H9 (cell line): ENCODE measurements at regions not wholly inside any gene's neighbourhood (a gene's known extent, or its start where the extent isn't known, plus 50 kb on each side); places are given as distances from the start of the nearest gene placed in this dataset.
A peak's percentile ranks its signal among the peaks of the same experiment; 100 is the strongest.

Source experiments
- DNase-seq: peaks from one replicate; pipeline ENCODE4 v3.0.0-alpha.2; 2017
- H2AFZ ChIP-seq: one replicate; pipeline ENCODE4 v1.6.1; 2013; ENCODE audit warnings: mild to moderate bottlenecking, low read length, control low read depth, moderate library complexity
- H2AK5ac ChIP-seq: 2 replicates; pipeline ENCODE4 v1.6.1; 2013; ENCODE audit warnings: low read length, control low read depth, mixed read lengths; ENCODE audit not compliant: insufficient read length
- H2BK120ac ChIP-seq: one replicate; pipeline ENCODE4 v1.6.1; 2013; ENCODE audit warnings: low read depth, mild to moderate bottlenecking, low read length, control low read depth, inconsistent platforms; ENCODE audit not compliant: poor library complexity, severe bottlenecking
- H2BK12ac ChIP-seq: 2 replicates; pipeline ENCODE4 v1.6.1; 2013; ENCODE audit warnings: low read length, control low read depth, mixed read lengths, low read depth; ENCODE audit not compliant: insufficient read length
- H2BK15ac ChIP-seq: 2 replicates; pipeline ENCODE4 v1.6.1; 2013; ENCODE audit warnings: low read depth, low read length, control low read depth
- H2BK20ac ChIP-seq: one replicate; pipeline ENCODE4 v1.6.1; 2013; ENCODE audit warnings: low read depth, mild to moderate bottlenecking, low read length, control low read depth, inconsistent platforms; ENCODE audit not compliant: poor library complexity, severe bottlenecking
- H2BK5ac ChIP-seq: 2 replicates; pipeline ENCODE4 v1.6.1; 2013; ENCODE audit warnings: low read length, control low read depth, mixed read lengths; ENCODE audit not compliant: insufficient read length
- H3K14ac ChIP-seq: 2 replicates; pipeline ENCODE4 v1.6.1; 2013; ENCODE audit warnings: low read length, control low read depth; ENCODE audit not compliant: insufficient read depth
- H3K18ac ChIP-seq: 2 replicates; pipeline ENCODE4 v1.6.1; 2013; ENCODE audit warnings: low read depth, mild to moderate bottlenecking, mixed read lengths, low read length, control low read depth; ENCODE audit not compliant: insufficient read length
- H3K23ac ChIP-seq: 2 replicates; pipeline ENCODE4 v1.6.1; 2013; ENCODE audit warnings: low read length, control low read depth, mixed read lengths, low read depth; ENCODE audit not compliant: insufficient read length
- H3K23me2 ChIP-seq: 2 replicates; pipeline ENCODE4 v1.6.1; 2013; ENCODE audit warnings: low read depth, mild to moderate bottlenecking, mixed read lengths, low read length, control low read depth; ENCODE audit not compliant: insufficient read length, poor library complexity, severe bottlenecking
- H3K27ac ChIP-seq: 2 replicates; pipeline ENCODE4 v1.5.1; 2013; ENCODE audit warnings: low read length, control low read depth, mixed read lengths, low read depth; ENCODE audit not compliant: insufficient read length
- H3K27me3 ChIP-seq: 2 replicates; pipeline ENCODE4 v1.6.1; 2013; ENCODE audit warnings: low read length, control low read depth, inconsistent platforms; ENCODE audit not compliant: insufficient read depth
- H3K4ac ChIP-seq: 2 replicates; pipeline ENCODE4 v1.6.1; 2013; ENCODE audit warnings: low read depth, mild to moderate bottlenecking, control low read depth, inconsistent platforms, low read length, moderate library complexity
- H3K4me1 ChIP-seq: 2 replicates; pipeline ENCODE4 v1.6.1; 2013; ENCODE audit warnings: low read length, control low read depth, inconsistent platforms; ENCODE audit not compliant: insufficient read depth
- H3K4me2 ChIP-seq: 2 replicates; pipeline ENCODE4 v1.6.1; 2013; ENCODE audit warnings: low read length, control low read depth, mixed read lengths; ENCODE audit not compliant: insufficient read length, insufficient read depth
- H3K56ac ChIP-seq: 2 replicates; pipeline ENCODE4 v1.6.1; 2013; ENCODE audit warnings: low read depth, mild to moderate bottlenecking, mixed read lengths, low read length, control low read depth; ENCODE audit not compliant: insufficient read length
- H3K79me1 ChIP-seq: 2 replicates; pipeline ENCODE4 v1.6.1; 2013; ENCODE audit warnings: low read depth, mild to moderate bottlenecking, moderate library complexity, low read length, control low read depth, inconsistent platforms; ENCODE audit not compliant: insufficient read depth, poor library complexity, severe bottlenecking
- H3K79me2 ChIP-seq: 2 replicates; pipeline ENCODE4 v1.6.1; 2013; ENCODE audit warnings: low read length, control low read depth, inconsistent platforms; ENCODE audit not compliant: insufficient read depth
- H3K9ac ChIP-seq: 2 replicates; pipeline ENCODE4 v1.6.1; 2013; ENCODE audit warnings: low read length, control low read depth, mixed read lengths; ENCODE audit not compliant: insufficient read length; ENCODE audit errors: extremely low read depth
- H3K9me3 ChIP-seq: one replicate; pipeline ENCODE4 v1.6.1; 2013; ENCODE audit warnings: low read depth, low read length, inconsistent platforms; ENCODE audit not compliant: control insufficient read depth
- H3T11ph ChIP-seq: one replicate; pipeline ENCODE4 v1.6.1; 2013; ENCODE audit warnings: mild to moderate bottlenecking, low read length, control low read depth, inconsistent platforms
- H4K20me1 ChIP-seq: one replicate; pipeline ENCODE4 v1.6.1; 2013; ENCODE audit not compliant: control insufficient read depth, insufficient read length, insufficient read depth
- H4K5ac ChIP-seq: 2 replicates; pipeline ENCODE4 v1.6.1; 2013; ENCODE audit warnings: low read depth, mild to moderate bottlenecking, mixed read lengths, low read length, control low read depth; ENCODE audit not compliant: insufficient read length
- H4K8ac ChIP-seq: replicated peaks from 2 replicates; pipeline ENCODE4 v1.6.1; 2013; ENCODE audit warnings: low read length, control low read depth, mixed read lengths, low read depth; ENCODE audit not compliant: insufficient read length
- H4K91ac ChIP-seq: 2 replicates; pipeline ENCODE4 v1.6.1; 2013; ENCODE audit warnings: low read depth, mild to moderate bottlenecking, moderate library complexity, mixed read lengths, low read length, control low read depth; ENCODE audit not compliant: insufficient read length
- H3K27ac Mint-ChIP-seq, 3 experiments: 2 replicates in 2 of 3; 3 replicates in 1 of 3; pipeline ENCODE4 v1.8.0; 2020 to 2021; ENCODE audit warnings: mixed read lengths in 3 of 3, mild to moderate bottlenecking in 1 of 3, moderate library complexity in 1 of 3
- H3K27me3 Mint-ChIP-seq: 2 replicates; pipeline ENCODE4 v1.8.0; 2021; ENCODE audit warnings: low read depth, mild to moderate bottlenecking, moderate library complexity, mixed read lengths
- H3K36me3 Mint-ChIP-seq, 3 experiments: 2 replicates in 2 of 3; 3 replicates in 1 of 3; pipeline ENCODE4 v1.8.0; 2020 to 2021; ENCODE audit warnings: low read depth in 3 of 3, mixed read lengths in 3 of 3; ENCODE audit not compliant: insufficient read depth in 1 of 3
- H3K4me1 Mint-ChIP-seq, 2 experiments: 2 replicates each; pipeline ENCODE4 v1.8.0; 2020; ENCODE audit warnings: mixed read lengths in 2 of 2
- H3K4me3 Mint-ChIP-seq, 2 experiments: 2 replicates in 1 of 2; 3 replicates in 1 of 2; pipeline ENCODE4 v1.8.0; 2020 to 2021; ENCODE audit warnings: mild to moderate bottlenecking in 2 of 2, mixed read lengths in 2 of 2, moderate library complexity in 1 of 2
- H3K9me3 Mint-ChIP-seq, 2 experiments: 2 replicates in 1 of 2; 3 replicates in 1 of 2; pipeline ENCODE4 v1.8.0; 2020; ENCODE audit warnings: mild to moderate bottlenecking in 2 of 2, mixed read lengths in 2 of 2, moderate library complexity in 1 of 2
- CTCF ChIP-seq: fragments of 200-600 bp; sonication (generic); conservative IDR thresholded peaks from 3 replicates; pipeline ENCODE4 v1.8.0; 2021; ENCODE audit warnings: antibody characterized with exemption, mild to moderate bottlenecking
- WGBS: extraction: QIAGEN DNeasy Blood & Tissue Kit; methylation state at CpG from one replicate; pipeline ENCODE4 v1.1.7; 2013; ENCODE audit warnings: missing lambda C conversion rate, low lambda C conversion rate, mixed read lengths; ENCODE audit not compliant: insufficient read length; ENCODE audit errors: extremely low coverage; 5-methylcytosine and 5-hydroxymethylcytosine counted together

GRCh38 chr10:70967591-70968587 is 79.5 kb upstream of the PCBD1 start:
- Mint-ChIP-seq H3K27ac (no peak overlapping the region), H3K36me3 (peaks cover 3 to 16% (median 4%) of the 10 kb centered on the region in 3 experiments; a peak in 5 of 7 replicates), H3K9me3 (peaks cover 16% of the 10 kb centered on the region in 2 experiments), H3K4me1 (peaks cover 21 to 31% of the 10 kb centered on the region in 2 experiments), H3K4me3 (no peak overlapping the region), H3K27me3 (peaks cover 66% of the 10 kb centered on the region)
- H2BK15ac ChIP-seq, result no peak overlapping the region
- no peaks in the 10 kb centered on the region for H4K20me1 ChIP-seq
- H3K9me3 ChIP-seq, result no peaks in the 10 kb centered on the region
- H3K4me2 ChIP-seq, result no peak overlapping the region
- no CpG with 5 or more reads among the region's 15 CpGs for WGBS
- no peak overlapping the region for H3K18ac ChIP-seq
- no peak overlapping the region for H3K56ac ChIP-seq
- H3K4me1 ChIP-seq, result peaks cover 2% of the 10 kb centered on the region; the same call in 1 of the 2 replicates
- H3K4ac ChIP-seq, result no peak overlapping the region
- no peaks in the 10 kb centered on the region for H3K79me1 ChIP-seq
- no peak overlapping the region for H2BK12ac ChIP-seq
- TF ChIP-seq CTCF, result no peak
- no peak overlapping the region for H3K9ac ChIP-seq
- no peak overlapping the region for H3T11ph ChIP-seq
- no peaks in the 10 kb centered on the region for H3K27me3 ChIP-seq
- no peak overlapping the region for H2BK5ac ChIP-seq
- H4K8ac ChIP-seq, result no peak overlapping the region
- H4K91ac ChIP-seq, result no peak overlapping the region
- no peak overlapping the region for H4K5ac ChIP-seq
- H2BK120ac ChIP-seq, result no peak overlapping the region
- no peak overlapping the region for H2AK5ac ChIP-seq
- H2AFZ ChIP-seq, result no peak overlapping the region
- no peak overlapping the region for H3K14ac ChIP-seq
- H3K27ac ChIP-seq, result no peak overlapping the region
- H3K79me2 ChIP-seq, result no peaks in the 10 kb centered on the region
- H2BK20ac ChIP-seq, result no peak overlapping the region
- DNase-seq, result peak; percentile 34
- H3K23ac ChIP-seq, result no peak overlapping the region
- H3K23me2 ChIP-seq, result no peaks in the 10 kb centered on the region
